ENCODE measurements at regions not wholly inside any gene's neighbourhood (a gene's known extent, or its start where the extent isn't known, plus 50 kb on each side); places are given as distances from the start of the nearest gene placed in this dataset.

- peak; percentile 94 for DNase-seq
Observed at GRCh38 chr14:106872611-106873446, 1346.4 kb downstream of the TMEM121 start.

GRCh38 chr14:106874350-106874749, 1348.0 kb downstream of the TMEM121 start:
- no peak for DNase-seq

- DNase-seq, result peak; percentile 66
Observed at GRCh38 chr14:106875503-106875902, 1349.1 kb downstream of the TMEM121 start.

- DNase-seq, result no peak
Observed at GRCh38 chr14:106876711-106877110, 1350.3 kb downstream of the TMEM121 start.

DNA sequence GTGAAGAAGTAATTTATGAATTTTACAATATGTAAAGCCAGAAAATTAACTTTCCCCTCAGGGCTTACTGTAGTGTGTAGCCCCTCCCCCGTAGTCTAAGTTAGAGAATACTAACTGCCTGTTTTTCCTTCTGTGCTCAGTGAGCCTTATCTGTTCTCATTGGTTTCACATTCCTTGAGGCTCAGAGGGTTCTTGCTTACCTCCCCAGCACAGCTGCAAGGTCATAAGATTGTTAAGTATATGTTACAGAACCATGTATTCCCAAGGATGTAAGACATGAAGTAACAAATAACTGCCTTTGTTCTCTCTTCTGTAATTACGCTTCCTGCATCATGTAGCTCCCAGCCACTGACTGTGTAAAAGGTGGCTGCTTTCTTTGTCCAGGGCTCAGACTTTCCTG, 1351.1 kb downstream of the TMEM121 start:
- DNase-seq, result no peak

DNA sequence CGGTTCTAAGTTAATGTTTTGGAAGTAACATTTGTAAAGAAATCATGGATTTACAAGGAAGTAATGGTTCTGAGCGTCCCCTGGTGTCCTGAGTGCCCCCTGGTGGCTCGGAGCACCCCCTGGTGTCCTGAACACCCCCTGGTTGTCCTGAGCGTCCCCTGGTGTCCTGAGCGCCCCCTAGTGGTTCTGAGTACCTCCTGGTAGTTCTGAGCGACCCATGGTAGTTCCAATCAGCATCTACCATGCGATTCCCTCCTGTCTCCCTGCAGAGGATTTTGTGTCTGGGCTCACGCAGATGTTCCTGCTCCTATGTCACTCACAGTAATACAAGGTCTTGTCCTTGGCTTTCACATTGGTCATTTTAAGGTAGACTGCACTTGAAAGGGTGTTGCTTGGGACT, 1352.9 kb downstream of the TMEM121 start:
- peak; percentile 87 for DNase-seq

GRCh38 chr14:106883218-106883692, 1356.9 kb downstream of the TMEM121 start:
- peak; percentile 76 for DNase-seq

All from stimulated activated CD8-positive, alpha-beta memory T cell treated with anti-CD3 and anti-CD28 coated beads, Interleukin-4, amount 100 ng/mL, for 48 hours (primary cell).